ENCODE measurements at regions not wholly inside any gene's neighbourhood (a gene's known extent, or its start where the extent isn't known, plus 50 kb on each side); places are given as distances from the start of the nearest gene placed in this dataset.

DNA sequence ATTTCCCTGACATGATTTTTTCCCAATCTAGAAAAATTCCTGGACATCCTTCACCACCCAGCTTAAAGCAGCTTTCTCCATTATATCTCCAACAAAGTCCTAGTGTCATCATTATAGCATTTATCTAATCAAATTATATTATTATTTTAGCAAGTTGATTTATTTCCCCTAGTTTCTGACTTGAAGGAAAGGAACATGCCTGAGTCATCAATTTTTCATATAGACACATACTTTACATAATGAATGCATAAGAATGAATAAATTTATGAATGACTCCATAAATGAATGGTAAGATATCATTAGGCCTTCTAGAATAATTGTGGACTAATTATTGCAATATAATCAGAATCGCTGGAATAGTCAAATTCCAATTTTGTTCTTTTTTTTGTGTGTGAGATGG is 79.4 kb upstream of the COL11A1 start:
- intact Hi-C loops (cut with DNase I; ENCODE audit: low total_unique reads), result no loop called here
- no peak for TF ChIP-seq POLR2AphosphoS5 (IDR thresholded peaks at IDR 0.05)
- no peak for TF ChIP-seq POLR2A (IDR thresholded peaks at IDR 0.05)
- TF ChIP-seq, protein P1, sequence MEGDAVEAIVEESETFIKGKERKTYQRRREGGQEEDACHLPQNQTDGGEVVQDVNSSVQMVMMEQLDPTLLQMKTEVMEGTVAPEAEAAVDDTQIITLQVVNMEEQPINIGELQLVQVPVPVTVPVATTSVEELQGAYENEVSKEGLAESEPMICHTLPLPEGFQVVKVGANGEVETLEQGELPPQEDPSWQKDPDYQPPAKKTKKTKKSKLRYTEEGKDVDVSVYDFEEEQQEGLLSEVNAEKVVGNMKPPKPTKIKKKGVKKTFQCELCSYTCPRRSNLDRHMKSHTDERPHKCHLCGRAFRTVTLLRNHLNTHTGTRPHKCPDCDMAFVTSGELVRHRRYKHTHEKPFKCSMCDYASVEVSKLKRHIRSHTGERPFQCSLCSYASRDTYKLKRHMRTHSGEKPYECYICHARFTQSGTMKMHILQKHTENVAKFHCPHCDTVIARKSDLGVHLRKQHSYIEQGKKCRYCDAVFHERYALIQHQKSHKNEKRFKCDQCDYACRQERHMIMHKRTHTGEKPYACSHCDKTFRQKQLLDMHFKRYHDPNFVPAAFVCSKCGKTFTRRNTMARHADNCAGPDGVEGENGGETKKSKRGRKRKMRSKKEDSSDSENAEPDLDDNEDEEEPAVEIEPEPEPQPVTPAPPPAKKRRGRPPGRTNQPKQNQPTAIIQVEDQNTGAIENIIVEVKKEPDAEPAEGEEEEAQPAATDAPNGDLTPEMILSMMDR (IDR thresholded peaks at IDR 0.05 in 8 of 11, conservative IDR thresholded peaks at IDR 0.05 in 3 of 11), result no peak
- Histone ChIP-seq H3K36me3 (no peaks in the 10 kb centered on the region), H3K9me3 (peaks cover 0 to 11% (median 3%) of the 10 kb centered on the region in 8 donors), H3K4me1 (no peaks in the 10 kb centered on the region), H3K27ac (no peak overlapping the region), H3K27me3 (replicated peaks in 1 of 7) (no peaks in the 10 kb centered on the region), H3K4me3 (no peak overlapping the region)
- WGBS, 5 donors, result 76 to 93% (median 91%) methylated on average over 1 of the region's 1 CpG
- DNase-seq, result no peak

DNA sequence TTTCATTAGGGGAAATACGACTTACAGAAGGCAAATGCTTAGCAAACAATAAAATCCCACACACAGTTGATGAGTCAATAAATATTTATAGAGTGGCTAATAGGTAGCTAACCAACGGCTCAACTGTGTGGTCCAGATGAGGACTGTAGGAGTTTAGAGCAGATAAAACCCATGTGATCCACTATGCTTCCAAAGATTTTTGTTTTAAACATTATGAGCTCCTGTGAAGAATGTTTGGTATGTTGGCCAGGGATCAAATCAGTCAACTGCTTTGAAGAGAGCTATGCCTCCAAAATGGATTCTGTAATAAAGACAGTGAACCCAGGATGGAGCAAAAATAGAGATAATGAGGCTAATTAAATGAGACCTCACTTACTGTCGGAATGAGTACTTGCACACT is 72.3 kb upstream of the COL11A1 start:
- Histone ChIP-seq H3K4me3 (no peak overlapping the region), H3K9me3 (peaks cover 0 to 7% (median under 1%) of the 10 kb centered on the region in 8 donors), H3K4me1 (no peaks in the 10 kb centered on the region), H3K27ac (no peak overlapping the region), H3K36me3 (no peaks in the 10 kb centered on the region), H3K27me3 (replicated peaks in 1 of 7) (no peaks in the 10 kb centered on the region)
- no peak for DNase-seq
- intact Hi-C loops (cut with DNase I; ENCODE audit: low total_unique reads), result no loop called here
- 55 to 63% (median 61%) methylated on average over 3 of the region's 3 CpGs for WGBS, 5 donors
- TF ChIP-seq, protein P1 (IDR thresholded peaks at IDR 0.05 in 8 of 11, conservative IDR thresholded peaks at IDR 0.05 in 3 of 11), result no peak
- TF ChIP-seq POLR2A (IDR thresholded peaks at IDR 0.05) (no peak), POLR2AphosphoS5 (IDR thresholded peaks at IDR 0.05) (no peak)

DNA sequence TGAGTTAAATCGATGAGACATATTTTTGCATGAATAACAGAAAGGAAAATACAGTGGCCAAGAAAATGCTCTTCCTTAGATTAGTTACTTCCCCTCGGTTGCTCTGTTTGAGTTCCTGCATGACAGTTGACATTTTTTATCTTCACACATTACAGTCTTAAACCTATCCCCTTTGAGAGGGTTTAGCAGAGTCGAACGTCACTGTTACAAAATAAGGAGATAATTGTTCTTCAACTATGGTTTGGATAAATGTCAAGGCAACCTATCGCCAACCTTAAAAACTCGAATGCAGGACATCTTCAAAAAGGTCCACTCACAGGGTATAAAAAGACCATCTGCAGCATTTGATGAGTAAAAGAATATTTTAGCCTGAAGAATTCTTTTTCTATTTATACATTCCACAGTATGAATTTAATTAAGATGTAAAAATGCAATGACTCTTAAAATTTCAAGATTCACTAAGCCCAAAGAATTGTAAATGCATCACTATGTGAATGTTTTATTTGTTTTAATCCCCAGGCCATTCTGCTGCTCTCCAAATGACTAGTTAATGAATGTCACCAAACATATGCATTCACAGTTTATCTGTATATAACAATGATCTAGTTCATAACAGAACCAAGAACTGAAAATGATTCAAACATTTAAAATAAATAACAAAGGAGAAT is 68.9 kb upstream of the COL11A1 start:
- H3K36me3 ChIP-seq, result no peaks in the 10 kb centered on the region
- no peaks in the 10 kb centered on the region for H3K27me3 ChIP-seq (replicated peaks in 1 of 7)
- TF ChIP-seq POLR2AphosphoS5 (IDR thresholded peaks at IDR 0.05) (no peak), POLR2A (IDR thresholded peaks at IDR 0.05) (no peak)
- TF ChIP-seq, protein P1 (IDR thresholded peaks at IDR 0.05 in 8 of 11, conservative IDR thresholded peaks at IDR 0.05 in 3 of 11), result no peak
- no peaks in the 10 kb centered on the region for H3K4me1 ChIP-seq
- DNase-seq, result no peak
- H3K9me3 ChIP-seq, result no peaks in the 10 kb centered on the region
- 78 to 86% (median 82%) methylated on average over 6 of the region's 6 CpGs for WGBS, 5 donors
- intact Hi-C loops (cut with DNase I; ENCODE audit: low total_unique reads), result no loop called here
- no peak overlapping the region for H3K27ac ChIP-seq
- no peak overlapping the region for H3K4me3 ChIP-seq

DNA sequence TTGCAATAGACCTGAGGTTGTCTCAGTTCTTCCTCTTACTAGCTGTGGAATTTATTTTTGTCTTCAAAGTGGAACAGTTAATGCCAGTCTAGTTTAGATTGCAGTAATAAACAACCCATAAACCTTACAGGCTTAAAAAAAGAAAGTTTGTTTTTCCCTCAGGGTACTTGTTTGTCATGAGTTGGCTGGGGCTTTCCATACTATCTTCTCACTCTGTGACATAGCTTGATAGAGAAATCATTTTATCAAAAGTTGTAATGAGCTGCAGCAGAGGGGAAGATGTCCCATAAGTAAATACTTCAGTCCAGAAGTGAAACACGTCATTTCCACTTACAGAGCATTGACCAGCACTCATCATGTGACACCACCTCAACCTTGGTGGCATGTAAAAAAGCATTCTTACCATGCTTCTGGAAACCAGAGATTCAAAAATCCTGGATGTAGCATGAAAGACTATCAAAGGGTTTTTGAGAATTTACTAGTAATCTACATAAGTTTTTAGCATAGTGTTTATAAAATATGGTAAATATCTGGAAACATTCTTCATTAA is 62.8 kb upstream of the COL11A1 start:
- no peak overlapping the region for H3K4me3 ChIP-seq
- H3K9me3 ChIP-seq, result peaks cover 0 to 4% (median 0%) of the 10 kb centered on the region in 8 donors
- no peaks in the 10 kb centered on the region for H3K4me1 ChIP-seq
- H3K27ac ChIP-seq, result no peak overlapping the region
- intact Hi-C loops (cut with DNase I; ENCODE audit: low total_unique reads), result no loop called here
- no peaks in the 10 kb centered on the region for H3K36me3 ChIP-seq
- H3K27me3 ChIP-seq (replicated peaks in 1 of 7), result no peaks in the 10 kb centered on the region
- no peak for DNase-seq
- TF ChIP-seq POLR2AphosphoS5 (IDR thresholded peaks at IDR 0.05) (no peak), POLR2A (IDR thresholded peaks at IDR 0.05) (no peak)
- TF ChIP-seq, protein P1 (IDR thresholded peaks at IDR 0.05 in 8 of 11, conservative IDR thresholded peaks at IDR 0.05 in 3 of 11), result no peak
- whole genome bisulfite sequencing, 5 donors, result 57 to 79% (median 63%) methylated on average over 1 of the region's 1 CpG
